SK-N-MC (cell line): ENCODE measurements at regions not wholly inside any gene's neighbourhood (a gene's known extent, or its start where the extent isn't known, plus 50 kb on each side); places are given as distances from the start of the nearest gene placed in this dataset.

ENCODE experiments used
- EZH2 ChIP-seq: fragments of 200-600 bp; sonication (generic); IDR thresholded peaks from one replicate; pipeline ENCODE4 v1.6.1; 2017; ENCODE audit warnings: antibody characterized with exemption
- FOXP2 ChIP-seq: optimal IDR thresholded peaks from 2 replicates; pipeline ENCODE3; 2011; ENCODE audit warnings: mild to moderate bottlenecking, moderate library complexity; ENCODE audit not compliant: insufficient read depth; ENCODE audit errors: extremely low read length, control extremely low read depth
- POLR2AphosphoS5 ChIP-seq: IDR thresholded peaks from 2 replicates; pipeline ENCODE4 v1.6.1; 2012; ENCODE audit warnings: mild to moderate bottlenecking, low read depth, low read length, borderline replicate concordance

DNA sequence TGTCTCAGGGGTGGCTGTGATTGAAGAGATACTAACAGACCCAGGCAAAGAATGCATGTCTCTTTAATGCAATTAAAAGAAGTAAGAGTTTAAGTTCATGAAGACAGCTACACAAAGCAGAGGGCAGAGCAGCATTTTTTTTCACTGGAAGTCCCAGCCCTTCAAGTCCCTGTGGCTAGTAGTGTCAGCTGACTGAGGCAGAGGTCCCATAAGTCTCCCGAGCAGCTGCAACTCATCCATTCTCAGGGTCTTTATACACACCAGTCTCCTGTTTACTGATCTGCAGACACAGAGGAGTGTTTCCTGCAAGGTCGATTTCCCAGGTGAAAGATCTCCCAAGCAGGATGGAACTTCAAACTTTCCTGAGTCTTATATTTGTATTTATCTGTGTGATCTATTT is 169.4 kb upstream of the GLRA1 start:
- TF ChIP-seq EZH2, result no peak
- TF ChIP-seq POLR2AphosphoS5, result no peak
- TF ChIP-seq FOXP2, result no peak
